ENCODE measurements at regions not wholly inside any gene's neighbourhood (a gene's known extent, or its start where the extent isn't known, plus 50 kb on each side); places are given as distances from the start of the nearest gene placed in this dataset.
"Not testable (repeated sequence)": the region's sequence is repeated elsewhere in the genome, so short reads cannot be mapped to it uniquely, and the experiment has no call there.

- no peaks in the 10 kb centered on the region for H3K27me3 ChIP-seq
- no peaks in the 10 kb centered on the region for H3K36me3 ChIP-seq
- no peak overlapping the region for H3K27ac ChIP-seq
- H3K9me3 ChIP-seq, result no peaks in the 10 kb centered on the region
- H3K4me1 ChIP-seq, result no peaks in the 10 kb centered on the region
- H3K4me3 ChIP-seq, result no peak overlapping the region
- 93 to 96% methylated on average over 1 of the region's 1 CpG for WGBS, 2 donors
- DNase-seq (no peak), ATAC-seq (ENCODE audit: low FRiP score in 2 of 2) (no peak)
- TF ChIP-seq POLR2A (IDR thresholded peaks at IDR 0.05), result no peak
- TF ChIP-seq EP300 (IDR thresholded peaks at IDR 0.05), result no peak
- TF ChIP-seq POLR2AphosphoS5 (IDR thresholded peaks at IDR 0.05), result no peak
- no peak for TF ChIP-seq CTCF (IDR thresholded peaks at IDR 0.05)
These were observed 95.1 kb upstream of the BOD1L1 start for GRCh38 chr4:13722649-13723048.

- Histone ChIP-seq H3K36me3 (no peaks in the 10 kb centered on the region), H3K9me3 (no peaks in the 10 kb centered on the region), H3K27me3 (no peaks in the 10 kb centered on the region), H3K27ac (no peak overlapping the region), H3K4me3 (no peak overlapping the region), H3K4me1 (no peaks in the 10 kb centered on the region)
- DNase-seq, result no peak
- 80 to 92% methylated on average over 6 of the region's 6 CpGs for whole genome bisulfite sequencing, 2 donors
- TF ChIP-seq EP300 (IDR thresholded peaks at IDR 0.05) (no peak), POLR2AphosphoS5 (IDR thresholded peaks at IDR 0.05) (no peak)
- ATAC-seq (ENCODE audit: low FRiP score in 2 of 2), result no peak
These were observed 101.2 kb upstream of the BOD1L1 start for GRCh38 chr4:13728761-13729160.

GRCh38 chr4:13731019-13731418, 103.5 kb upstream of the BOD1L1 start:
- WGBS, 2 donors, result 100% methylated on average over 1 of the region's 1 CpG
- no peaks in the 10 kb centered on the region for H3K36me3 ChIP-seq
- TF ChIP-seq CTCF (IDR thresholded peaks at IDR 0.05) (no peak), POLR2A (IDR thresholded peaks at IDR 0.05) (no peak), EP300 (IDR thresholded peaks at IDR 0.05) (no peak)
- no peak for DNase-seq
- H3K9me3 ChIP-seq, result no peaks in the 10 kb centered on the region
- no peaks in the 10 kb centered on the region for H3K4me1 ChIP-seq
- no peak for ATAC-seq (ENCODE audit: low FRiP score in 2 of 2)
- no peak overlapping the region for H3K27ac ChIP-seq
- H3K4me3 ChIP-seq, result no peak overlapping the region
- no peaks in the 10 kb centered on the region for H3K27me3 ChIP-seq

- ATAC-seq (ENCODE audit: low FRiP score in 2 of 2) (no peak), DNase-seq (no peak)
- Histone ChIP-seq H3K36me3 (no peaks in the 10 kb centered on the region), H3K27ac (no peak overlapping the region), H3K27me3 (no peaks in the 10 kb centered on the region), H3K9me3 (no peaks in the 10 kb centered on the region), H3K4me3 (no peak overlapping the region), H3K4me1 (no peaks in the 10 kb centered on the region)
- 23 to 38% methylated on average over 1 of the region's 1 CpG for WGBS, 2 donors
- no peak for TF ChIP-seq POLR2A (IDR thresholded peaks at IDR 0.05)
- TF ChIP-seq POLR2AphosphoS5 (IDR thresholded peaks at IDR 0.05), result no peak
- no peak for TF ChIP-seq CTCF (IDR thresholded peaks at IDR 0.05)
- TF ChIP-seq EP300 (IDR thresholded peaks at IDR 0.05), result no peak
These were observed 106.3 kb upstream of the BOD1L1 start for GRCh38 chr4:13733817-13734216.

GRCh38 chr4:13750594-13750993, 123.1 kb upstream of the BOD1L1 start:
- no peaks in the 10 kb centered on the region for H3K36me3 ChIP-seq
- H3K9me3 ChIP-seq, result no peaks in the 10 kb centered on the region
- WGBS, 2 donors, result 79 to 82% methylated on average over 2 of the region's 2 CpGs
- no peaks in the 10 kb centered on the region for H3K4me1 ChIP-seq
- H3K4me3 ChIP-seq, result no peak overlapping the region
- ATAC-seq (ENCODE audit: low FRiP score in 2 of 2) (no peak), DNase-seq (no peak)
- TF ChIP-seq POLR2AphosphoS5 (IDR thresholded peaks at IDR 0.05) (no peak), EP300 (IDR thresholded peaks at IDR 0.05) (no peak), POLR2A (IDR thresholded peaks at IDR 0.05) (no peak), CTCF (IDR thresholded peaks at IDR 0.05) (no peak)
- no peaks in the 10 kb centered on the region for H3K27me3 ChIP-seq
- no peak overlapping the region for H3K27ac ChIP-seq

- H3K27me3 ChIP-seq; H3K4me1 ChIP-seq; H3K27ac ChIP-seq; H3K4me3 ChIP-seq; H3K9me3 ChIP-seq; H3K36me3 ChIP-seq; ATAC-seq (ENCODE audit: low FRiP score in 2 of 2): not testable (repeated sequence)
- DNase-seq, result peak in 1 of 2 donors; percentile 51
- WGBS, 2 donors, result 88 to 93% methylated on average over 14 to 24 of the region's 25 CpGs
These were observed 134.1 kb upstream of the BOD1L1 start for GRCh38 chr4:13761581-13761980.
